NCI-H69 (cell line): ENCODE measurements at regions not wholly inside any gene's neighbourhood (a gene's known extent, or its start where the extent isn't known, plus 50 kb on each side); places are given as distances from the start of the nearest gene placed in this dataset.
"Not testable (repeated sequence)": the region's sequence is repeated elsewhere in the genome, so short reads cannot be mapped to it uniquely, and the experiment has no call there.

Experiments used
- DNase-seq: peaks from one replicate; lab custom pipeline; 2025; lab: John Stamatoyannopoulos, UW

DNA sequence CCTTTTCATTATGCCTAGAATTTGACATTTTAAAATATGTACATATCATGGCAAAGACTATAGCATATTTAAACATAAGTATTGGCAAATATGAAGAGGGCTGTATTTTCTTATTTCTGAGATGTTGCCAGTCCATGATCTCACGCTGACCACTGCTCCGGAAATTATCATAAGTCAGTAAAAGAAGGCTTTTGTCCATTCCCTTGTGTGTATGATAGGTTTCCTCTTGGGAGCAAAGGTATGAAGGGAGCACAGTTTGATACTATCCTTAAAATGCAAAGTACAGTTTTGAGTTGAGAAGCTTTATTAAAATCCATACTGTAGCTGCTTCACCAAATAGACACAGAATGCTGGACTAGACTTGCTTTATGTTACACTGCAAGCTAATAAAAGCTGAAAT is 52.6 kb upstream of the AGA start:
- no peak for DNase-seq

DNA sequence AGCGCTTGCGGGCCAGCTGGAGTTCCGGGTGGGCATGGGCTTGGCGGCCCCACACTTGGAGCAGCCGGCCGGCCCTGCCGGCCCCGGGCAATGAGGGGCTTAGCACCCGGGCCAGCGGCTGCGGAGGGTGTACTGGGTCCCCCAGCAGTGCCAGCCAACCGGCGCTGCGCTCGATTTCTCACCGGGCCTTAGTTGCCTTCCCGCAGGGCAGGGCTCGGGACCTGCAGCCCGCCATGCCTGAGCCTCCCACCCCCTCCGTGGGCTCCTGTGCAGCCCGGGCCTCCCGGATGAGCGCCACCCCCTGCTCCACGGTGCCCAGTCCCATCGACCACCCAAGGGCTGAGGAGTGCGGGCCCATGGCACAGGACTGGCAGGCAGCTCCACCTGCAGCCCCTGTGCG is 53.4 kb upstream of the AGA start:
- DNase-seq, result not testable (repeated sequence)

DNA sequence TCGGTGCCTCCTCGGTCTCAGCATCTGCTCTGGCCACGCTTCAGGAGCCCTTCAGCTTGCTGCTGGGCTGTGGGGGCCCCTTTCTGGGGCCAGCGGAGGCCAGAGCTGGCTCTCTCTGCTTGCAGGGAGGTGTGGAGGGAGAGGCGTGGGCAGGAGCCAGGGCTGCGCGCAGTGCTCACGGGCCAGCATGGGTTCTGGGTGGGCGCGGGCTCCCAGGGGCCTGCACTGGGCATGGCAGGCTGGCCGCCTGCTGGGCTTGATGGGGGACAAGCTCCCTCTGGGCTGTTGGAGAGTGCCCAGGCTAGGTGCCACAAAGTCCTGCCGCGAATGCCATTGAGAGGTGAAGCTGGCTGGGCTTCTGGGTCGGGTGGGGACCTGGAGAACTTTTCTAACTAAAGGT is 57.3 kb upstream of the AGA start:
- no peak for DNase-seq

DNA sequence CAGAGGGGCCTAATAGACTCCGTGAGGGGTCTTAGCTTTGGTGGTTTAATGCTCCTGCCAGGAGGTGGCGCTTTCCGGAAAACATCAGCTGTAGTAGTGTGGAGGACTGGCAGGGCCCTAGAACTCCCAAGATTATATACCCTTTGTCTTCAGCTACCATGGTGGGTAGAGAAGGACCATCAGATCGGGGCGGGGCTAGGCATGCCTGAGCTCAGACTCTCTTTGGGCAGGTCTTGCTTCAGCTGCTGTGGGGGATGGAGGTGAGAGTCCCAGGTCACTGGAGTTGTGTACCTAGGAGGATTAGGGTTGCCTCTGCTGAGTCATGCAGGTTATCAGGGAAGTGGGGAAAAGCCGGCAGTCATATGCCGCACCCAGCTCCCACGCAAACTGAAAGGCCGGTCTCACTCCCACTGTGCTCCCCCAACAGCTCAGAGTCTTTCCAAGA is 63.0 kb upstream of the AGA start:
- DNase-seq, result no peak

DNA sequence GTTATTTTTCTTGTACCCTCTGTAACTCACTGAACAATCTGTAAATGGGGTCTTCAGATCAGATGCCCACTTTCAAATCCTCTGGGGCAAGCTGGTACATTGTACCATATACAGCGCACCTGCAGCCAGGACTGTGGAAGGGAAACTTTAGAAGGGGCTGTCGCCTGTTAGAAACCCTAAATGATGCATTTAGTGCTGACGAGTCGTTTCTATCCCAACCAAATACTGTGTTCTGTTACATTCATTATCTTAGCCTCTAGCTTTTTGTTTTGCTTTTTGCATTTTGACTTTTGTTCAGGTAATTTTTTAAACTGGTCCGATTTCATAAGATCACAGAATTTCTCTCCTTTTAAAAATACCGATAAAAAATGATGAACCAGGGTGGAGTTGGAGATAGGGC is 66.4 kb upstream of the AGA start:
- DNase-seq, result no peak

DNA sequence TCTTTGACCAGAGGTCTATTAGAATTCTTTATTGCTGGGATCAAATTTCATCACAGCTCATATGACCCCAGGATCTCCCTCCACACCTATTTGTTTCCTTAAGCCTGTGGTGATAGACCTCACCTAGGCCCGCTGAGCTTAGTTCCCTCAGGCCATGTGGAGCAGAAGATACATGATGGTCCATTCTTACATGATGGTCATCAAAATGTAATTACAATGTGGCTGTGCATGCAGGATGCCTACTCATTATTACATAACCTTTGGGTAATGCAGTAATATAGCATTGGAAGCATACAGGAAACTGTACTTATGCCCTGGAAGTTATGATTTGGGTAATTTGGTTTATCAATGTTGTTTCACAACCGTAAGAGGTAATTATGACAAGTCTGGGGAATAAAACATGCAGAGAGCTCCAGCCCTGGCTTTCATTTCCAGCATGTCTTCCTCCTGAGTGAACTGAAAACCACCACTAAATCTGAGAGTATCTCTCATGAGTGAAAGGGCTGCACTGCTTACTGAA is 67.0 kb upstream of the AGA start:
- DNase-seq, result peak; percentile 86

DNA sequence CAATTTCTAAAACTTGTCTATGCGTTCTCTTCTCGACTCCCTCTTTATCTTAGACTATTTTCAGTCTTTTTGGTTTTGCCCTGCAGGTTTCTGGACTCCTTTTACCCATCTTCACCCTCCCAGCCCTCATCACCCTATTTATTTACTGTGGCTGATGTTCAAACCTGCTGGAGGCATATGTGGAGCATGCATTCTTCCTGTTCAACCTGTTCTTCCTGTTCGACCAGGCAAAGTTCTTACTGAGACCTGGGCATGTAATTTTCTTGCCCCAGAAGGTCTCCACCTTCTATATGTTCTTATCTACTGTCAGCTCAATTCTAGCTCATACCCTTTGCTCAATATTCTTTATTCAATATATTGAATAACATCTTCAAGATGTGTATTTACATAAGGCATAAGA is 69.4 kb upstream of the AGA start:
- DNase-seq, result no peak

DNA sequence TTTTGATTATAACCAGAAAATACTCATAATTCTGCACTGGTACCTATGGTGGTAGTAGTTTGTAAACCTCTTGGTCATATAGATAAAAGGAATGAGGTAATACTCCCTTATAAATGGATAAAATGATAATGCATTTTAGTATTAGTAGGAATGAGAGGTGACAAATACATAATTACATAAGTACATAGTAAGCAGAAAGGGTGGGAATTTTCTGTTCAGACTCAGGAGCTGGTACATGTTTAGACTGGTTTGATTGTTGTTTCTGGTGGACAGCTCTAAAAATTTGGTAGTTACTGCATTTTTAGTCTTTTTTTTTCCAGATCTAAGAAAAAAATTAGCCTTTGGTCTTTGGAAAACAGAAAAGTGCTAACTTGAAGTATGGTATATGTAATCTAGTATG is 70.4 kb upstream of the AGA start:
- no peak for DNase-seq

DNA sequence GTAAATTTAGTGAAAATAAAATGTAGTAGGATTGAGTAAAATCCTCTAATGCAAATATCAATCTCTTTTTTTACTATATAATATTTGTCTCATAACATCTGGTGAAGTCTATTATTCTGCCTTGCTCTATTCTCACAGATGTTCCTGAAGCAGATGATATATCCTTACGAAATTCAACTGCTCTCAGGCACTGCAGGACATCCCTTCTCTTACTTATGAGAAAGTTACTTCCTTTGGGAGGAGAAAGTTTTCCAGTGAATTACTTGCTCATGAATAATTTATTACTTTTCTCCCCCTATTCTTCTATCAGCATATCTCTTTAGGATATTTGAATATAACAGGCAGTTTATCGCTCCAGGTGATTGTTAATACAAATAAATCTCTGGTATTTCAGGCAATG is 75.6 kb upstream of the AGA start:
- DNase-seq, result no peak

DNA sequence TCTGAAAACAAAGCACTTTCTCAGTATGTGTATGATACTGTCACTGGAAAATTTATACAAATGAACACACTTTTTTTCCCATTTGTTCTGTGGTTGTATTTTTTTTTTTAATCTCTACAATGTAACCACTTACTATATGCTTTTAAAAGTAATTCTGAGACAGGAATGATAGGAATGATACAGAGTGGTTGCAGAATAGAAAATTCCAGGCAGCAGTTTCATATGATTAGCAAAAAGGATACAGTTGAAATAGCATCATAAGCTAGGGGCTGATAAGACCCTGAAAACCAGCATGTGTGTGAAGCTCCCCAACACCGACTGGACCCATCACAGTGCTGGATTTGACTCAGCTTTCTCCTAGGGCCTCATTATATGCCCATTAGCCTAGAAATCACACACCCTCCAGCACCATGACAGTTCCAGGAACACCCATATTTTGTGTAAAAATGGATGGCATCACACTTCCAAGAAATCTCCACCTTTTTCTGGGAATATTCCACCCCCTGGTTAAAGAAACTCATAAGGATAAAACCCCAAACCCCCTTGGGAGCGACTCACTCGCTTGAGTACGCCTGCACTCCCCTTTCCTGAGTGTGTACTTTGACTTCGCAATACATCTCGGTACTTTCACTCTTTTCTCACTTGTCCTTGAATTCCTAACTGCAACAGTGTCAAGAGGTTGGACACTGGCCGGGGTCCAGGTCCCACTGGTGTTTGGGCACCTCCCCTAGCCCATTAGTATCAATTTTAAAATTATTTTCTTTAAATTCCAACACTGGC is 77.4 kb upstream of the AGA start:
- DNase-seq, result no peak

DNA sequence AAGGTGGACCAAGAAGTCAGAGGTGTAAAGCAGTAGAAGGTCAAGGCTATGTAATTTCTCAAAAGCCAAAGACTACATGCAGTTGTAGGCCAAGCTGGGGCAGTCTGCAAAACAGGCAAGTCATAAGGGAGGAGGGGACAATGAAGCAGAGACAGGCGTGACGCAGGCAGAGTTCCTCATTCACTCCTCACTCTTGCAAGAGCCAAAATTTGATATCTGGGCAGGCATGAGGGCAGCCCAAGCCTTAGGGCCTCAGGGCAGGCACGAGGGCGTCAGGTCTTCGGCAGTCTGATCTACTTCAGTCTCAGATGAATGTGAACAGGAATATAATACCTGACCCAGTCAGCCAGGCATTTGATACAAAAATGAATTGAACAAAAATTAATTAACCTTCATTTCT is 86.4 kb upstream of the AGA start:
- DNase-seq, result peak; percentile 80

DNA sequence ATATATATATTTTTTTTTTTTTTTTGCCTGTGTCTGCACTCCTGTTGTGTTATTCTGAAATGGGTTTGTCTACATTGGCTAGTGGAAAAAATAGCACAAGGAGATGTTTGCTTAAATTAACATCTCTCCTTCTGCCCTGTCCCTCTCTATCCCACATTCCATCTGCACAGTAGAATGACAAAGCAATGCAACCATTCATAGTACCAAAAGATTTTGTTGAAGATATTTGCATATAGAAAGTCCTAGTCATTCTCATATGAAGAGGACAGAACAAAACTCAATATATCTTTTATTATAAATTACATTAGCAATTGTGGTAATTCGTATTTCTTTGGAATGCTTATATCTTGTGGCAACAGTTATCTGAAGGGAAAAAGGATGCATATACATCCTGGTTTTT is 88.3 kb upstream of the AGA start:
- no peak for DNase-seq

DNA sequence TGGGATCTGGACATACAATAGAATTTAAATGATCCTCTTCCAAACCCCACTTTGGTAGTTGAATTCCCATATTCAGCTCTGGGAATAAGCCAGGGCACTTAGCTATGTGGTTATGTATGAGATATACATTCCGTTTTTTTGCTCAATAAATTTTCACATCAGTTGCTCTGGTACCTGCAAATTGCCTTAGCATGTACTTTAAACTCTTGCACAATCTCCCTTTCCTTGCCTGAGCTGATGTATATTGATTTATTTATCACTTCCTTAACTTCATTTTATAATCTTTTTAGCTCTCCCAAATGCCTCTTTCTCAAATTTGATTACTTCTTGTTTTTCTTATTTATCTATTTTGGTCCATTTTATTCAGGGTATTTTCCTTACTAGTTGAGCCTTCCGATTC is 90.1 kb upstream of the AGA start:
- DNase-seq, result peak; percentile 9

DNA sequence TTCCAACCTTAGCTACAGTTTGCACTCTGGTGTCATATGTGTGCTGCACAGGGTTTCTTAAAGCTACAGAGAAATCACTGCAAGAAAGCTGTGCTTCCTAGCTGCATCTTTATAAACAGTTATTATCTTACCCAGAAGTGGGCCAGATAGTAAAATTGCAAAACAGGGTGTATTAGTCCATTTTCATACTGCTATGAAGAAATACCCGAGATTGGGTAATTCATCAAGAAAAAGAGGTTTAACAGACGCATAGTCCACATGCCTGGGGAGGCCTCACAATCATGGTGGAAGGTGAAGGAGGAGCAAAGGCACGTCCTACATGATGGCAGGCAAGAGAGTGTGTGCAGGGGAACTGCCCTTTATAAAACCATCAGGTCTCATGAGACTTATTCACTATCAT is 92.6 kb upstream of the AGA start:
- DNase-seq, result peak; percentile 4

DNA sequence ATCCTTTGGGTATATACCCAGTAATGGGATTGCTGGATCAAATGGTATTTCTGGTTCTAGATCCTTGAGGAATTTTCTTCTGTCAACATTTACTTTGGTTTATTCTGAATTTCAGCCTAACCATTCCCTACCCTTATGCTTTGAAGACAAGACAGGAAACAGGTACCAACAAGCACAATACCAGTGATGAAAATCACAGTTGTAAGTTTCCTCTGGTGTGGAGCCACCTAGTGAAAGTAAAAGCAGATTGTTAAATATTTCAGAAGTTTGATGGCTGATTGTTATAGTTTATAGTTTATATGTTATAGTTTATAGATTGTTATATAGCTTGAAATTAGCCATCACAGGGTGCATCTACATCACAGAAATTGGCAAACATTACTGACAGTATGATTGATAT is 104.5 kb upstream of the AGA start:
- DNase-seq, result peak; percentile 19

DNA sequence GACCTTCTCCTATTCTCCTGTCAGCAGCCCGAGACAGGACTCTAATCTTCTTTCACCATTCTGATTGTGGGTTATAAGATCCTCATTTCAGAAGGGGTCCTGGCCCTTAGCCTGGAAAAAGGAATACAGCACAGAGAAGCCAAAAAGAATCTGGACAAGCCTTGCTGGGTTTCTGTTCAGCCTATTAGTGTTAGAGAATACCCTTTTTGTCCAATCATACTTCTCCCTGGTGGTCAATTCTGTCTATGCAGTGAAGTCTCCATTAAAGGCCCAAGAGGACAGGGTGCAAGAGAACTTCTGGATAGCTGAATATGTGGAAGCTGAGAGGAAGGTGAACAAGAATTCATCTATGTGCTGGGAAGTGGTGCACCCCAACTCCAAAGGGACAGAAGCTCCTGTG is 105.7 kb upstream of the AGA start:
- DNase-seq, result peak; percentile 22

DNA sequence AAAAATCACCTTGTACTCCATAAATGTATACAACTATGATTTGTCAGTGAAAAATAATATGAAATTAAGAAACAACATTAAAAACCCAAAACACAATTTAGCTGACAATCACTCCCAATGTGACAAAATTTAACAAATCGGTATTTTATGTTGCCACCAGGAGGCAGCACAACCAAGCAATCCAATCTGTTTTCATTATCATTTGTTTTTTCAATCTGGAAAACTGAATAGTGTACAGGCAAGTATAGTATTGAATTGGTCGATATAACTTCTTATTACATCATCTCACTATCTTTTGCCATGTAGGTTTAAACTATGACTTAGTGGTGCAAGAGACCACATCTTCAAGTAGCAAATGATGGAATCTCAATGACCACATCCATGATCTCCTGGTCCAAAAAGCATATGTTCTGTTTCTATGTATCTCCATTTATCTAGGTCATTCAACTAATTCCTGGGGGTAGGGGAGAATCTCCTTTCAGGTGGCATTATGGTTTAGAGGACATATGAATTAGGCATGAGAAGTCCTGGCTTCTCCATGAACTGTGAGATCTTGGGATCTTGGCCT is 112.9 kb upstream of the AGA start:
- DNase-seq, result peak; percentile 39

DNA sequence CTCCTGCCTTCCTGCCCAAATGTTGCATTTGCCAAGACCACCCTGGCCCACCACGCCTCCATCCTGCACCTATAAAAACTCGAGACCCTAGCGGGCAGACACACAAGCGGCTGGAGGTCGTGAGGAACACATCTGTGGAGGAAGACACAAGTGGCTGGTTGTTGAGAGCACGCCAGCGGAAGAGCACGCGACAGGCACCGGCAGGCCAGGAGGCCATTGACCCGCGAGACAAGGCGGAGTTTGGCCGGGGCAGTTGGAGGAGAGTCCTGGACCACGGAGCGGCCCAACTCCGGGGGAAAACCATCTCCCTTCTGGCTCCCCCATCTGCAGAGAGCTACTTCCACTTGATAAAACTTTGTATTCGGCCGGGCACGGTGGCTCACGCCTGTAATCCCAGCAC is 115.2 kb upstream of the AGA start:
- DNase-seq, result no peak

DNA sequence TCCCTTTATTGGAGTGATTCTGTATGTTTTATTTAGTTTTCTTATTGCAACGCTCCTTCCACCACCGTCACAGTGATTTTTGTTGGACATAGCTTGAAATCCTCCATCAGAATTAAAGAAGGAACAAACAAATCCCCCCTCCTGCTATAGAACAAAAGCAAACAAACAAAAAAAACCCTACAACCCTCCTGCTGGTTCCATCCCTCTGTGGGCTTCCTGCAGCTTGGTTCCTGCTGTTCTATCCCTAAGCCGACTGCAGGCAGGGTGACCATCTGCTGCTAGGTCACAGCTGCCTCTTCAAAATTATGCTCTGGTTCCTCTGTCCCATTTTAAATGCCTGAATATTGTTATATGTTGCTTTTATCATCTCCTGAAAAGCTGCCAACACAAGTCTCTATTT is 116.8 kb upstream of the AGA start:
- DNase-seq, result peak; percentile 79

DNA sequence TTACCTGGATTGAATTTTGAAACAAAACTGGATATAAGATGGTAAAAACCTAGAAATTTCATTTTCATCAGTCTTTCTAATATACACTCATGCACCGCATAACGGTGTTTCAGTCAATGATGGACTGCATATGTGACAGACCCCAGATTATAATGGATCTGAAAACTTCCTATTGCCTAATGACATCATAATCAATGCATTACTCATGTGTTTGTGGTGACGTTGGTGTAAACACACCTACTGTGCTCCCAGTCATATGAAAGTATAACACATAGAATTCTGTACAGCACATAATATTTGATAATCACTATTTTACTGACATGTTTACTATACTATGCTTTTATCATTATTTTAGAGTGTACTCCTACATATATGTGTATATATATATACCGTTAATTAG is 119.9 kb upstream of the AGA start:
- DNase-seq, result no peak

DNA sequence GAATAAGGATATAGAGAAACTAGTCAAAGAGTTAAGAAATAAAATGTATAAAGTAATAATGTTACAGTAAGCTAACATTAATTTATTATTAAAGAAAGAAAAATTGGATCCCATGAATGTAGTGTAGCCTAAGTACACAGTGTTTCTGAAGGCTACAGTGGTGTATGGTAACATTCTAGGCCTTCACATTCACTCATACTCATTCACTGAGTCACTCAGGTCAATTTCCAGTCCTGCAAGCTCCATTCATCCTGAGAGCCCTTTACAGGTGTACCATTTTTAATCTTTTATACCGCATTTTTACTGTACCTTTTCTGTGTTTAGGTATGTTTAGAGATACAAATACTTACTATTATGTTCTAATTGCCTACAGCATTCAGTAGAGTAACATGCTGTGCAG is 120.6 kb upstream of the AGA start:
- no peak for DNase-seq

DNA sequence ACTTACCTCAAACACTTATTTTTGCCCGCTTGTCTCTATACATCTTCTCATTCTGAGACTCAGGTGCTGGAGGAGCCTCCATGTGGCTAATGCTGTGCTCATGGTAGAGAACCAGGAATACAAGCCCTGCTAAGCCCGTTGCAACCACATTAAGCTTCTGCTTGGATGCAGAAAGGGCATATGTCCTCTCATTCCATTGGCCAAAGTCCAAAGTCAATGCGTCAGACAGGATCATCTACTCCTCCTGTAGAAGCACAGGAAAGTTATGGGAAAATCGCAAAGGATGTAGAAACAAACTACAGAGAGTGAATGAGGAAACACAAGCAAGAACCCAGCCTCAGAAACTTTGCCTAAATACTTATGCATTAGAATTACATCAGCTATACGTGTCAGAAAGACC is 124.5 kb upstream of the AGA start:
- no peak for DNase-seq

DNA sequence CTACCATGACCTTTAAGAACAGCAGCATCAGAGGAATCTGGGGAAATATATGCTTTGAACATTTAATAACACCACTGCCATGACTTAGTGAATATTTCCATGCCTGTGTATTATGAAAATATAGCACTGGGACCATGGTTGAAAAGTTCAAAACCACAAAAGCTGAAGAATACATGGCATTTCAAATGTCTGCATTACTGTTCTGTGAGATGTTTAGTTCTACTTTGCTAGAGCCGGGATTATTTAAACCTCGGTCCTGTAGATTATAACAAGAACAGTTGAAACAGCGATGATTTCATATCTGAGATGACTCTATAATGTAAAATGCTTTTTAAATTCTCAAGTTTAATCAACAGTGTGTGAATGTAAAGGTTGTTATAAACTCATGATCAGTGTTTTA is 126.7 kb upstream of the AGA start:
- no peak for DNase-seq

DNA sequence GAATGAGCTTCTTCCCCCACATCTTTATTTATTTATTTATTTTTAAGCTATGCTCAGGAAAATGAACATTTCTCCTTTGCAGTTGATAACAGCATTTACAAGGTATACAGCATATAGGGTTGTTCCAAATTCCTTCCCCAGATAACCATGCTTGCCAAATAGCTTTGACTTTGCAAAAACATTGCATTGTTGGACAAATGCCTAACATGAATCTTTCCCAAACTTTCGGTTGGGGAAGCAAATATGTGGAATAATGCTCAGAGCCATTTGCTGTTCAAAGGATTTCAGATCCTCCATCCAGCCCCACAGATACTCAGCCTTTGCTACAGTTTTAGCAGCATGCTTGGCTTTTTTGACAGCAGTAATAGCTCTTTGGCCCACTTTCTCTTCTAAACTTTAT is 127.2 kb upstream of the AGA start:
- no peak for DNase-seq
